GM23338 (cell line): ENCODE measurements at regions not wholly inside any gene's neighbourhood (a gene's known extent, or its start where the extent isn't known, plus 50 kb on each side); places are given as distances from the start of the nearest gene placed in this dataset.

Experiments
- CTCF ChIP-seq, 2 experiments: fragments of 200-600 bp in 1 of 2; sonication (generic) in 1 of 2; conservative IDR thresholded peaks; 2 replicates each; pipeline versions ENCODE4 v1.5.1 to v1.6.1; 2016 to 2017; ENCODE audit warnings: antibody characterized with exemption in 2 of 2, low read depth in 2 of 2, mild to moderate bottlenecking in 2 of 2, moderate library complexity in 1 of 2
- ETS1 ChIP-seq: IDR thresholded peaks from 2 replicates; pipeline ENCODE4 v1.6.1; 2016; ENCODE audit warnings: antibody characterized with exemption
- EZH2 ChIP-seq: fragments of 200-600 bp; sonication (generic); IDR thresholded peaks from one replicate; pipeline ENCODE4 v1.8.0; 2017; ENCODE audit warnings: antibody characterized with exemption, mild to moderate bottlenecking, low read depth; ENCODE audit not compliant: unreplicated experiment
- EZH2phosphoT487 ChIP-seq: fragments of 200-600 bp; sonication (generic); IDR thresholded peaks from one replicate; pipeline ENCODE4 v1.8.1; 2018; ENCODE audit warnings: antibody characterized with exemption; ENCODE audit not compliant: unreplicated experiment
- POLR2AphosphoS5 ChIP-seq: IDR thresholded peaks from 2 replicates; pipeline ENCODE4 v1.6.1; 2016; ENCODE audit warnings: antibody characterized with exemption, low read depth
- ZNF114 ChIP-seq: fragments of 250-450 bp; sonication (Bioruptor Pico); IDR thresholded peaks from 2 replicates; pipeline ENCODE4 v1.5.0; 2020; ENCODE audit warnings: mild to moderate bottlenecking, moderate library complexity
- TF ChIP-seq, protein P1 (sequence below): IDR thresholded peaks from one replicate; pipeline ENCODE4 v1.6.1; 2018; ENCODE audit warnings: antibody characterized with exemption; ENCODE audit not compliant: unreplicated experiment

- TF ChIP-seq CTCF (conservative IDR thresholded peaks at IDR 0.05; ENCODE audit: low read depth in 2 of 2) (peak; percentile 96), EZH2 (no peak), POLR2AphosphoS5 (no peak), EZH2phosphoT487 (no peak), ZNF114 (CRISPR knock-in tag) (no peak), ETS1 (no peak)
- TF ChIP-seq, protein P1, sequence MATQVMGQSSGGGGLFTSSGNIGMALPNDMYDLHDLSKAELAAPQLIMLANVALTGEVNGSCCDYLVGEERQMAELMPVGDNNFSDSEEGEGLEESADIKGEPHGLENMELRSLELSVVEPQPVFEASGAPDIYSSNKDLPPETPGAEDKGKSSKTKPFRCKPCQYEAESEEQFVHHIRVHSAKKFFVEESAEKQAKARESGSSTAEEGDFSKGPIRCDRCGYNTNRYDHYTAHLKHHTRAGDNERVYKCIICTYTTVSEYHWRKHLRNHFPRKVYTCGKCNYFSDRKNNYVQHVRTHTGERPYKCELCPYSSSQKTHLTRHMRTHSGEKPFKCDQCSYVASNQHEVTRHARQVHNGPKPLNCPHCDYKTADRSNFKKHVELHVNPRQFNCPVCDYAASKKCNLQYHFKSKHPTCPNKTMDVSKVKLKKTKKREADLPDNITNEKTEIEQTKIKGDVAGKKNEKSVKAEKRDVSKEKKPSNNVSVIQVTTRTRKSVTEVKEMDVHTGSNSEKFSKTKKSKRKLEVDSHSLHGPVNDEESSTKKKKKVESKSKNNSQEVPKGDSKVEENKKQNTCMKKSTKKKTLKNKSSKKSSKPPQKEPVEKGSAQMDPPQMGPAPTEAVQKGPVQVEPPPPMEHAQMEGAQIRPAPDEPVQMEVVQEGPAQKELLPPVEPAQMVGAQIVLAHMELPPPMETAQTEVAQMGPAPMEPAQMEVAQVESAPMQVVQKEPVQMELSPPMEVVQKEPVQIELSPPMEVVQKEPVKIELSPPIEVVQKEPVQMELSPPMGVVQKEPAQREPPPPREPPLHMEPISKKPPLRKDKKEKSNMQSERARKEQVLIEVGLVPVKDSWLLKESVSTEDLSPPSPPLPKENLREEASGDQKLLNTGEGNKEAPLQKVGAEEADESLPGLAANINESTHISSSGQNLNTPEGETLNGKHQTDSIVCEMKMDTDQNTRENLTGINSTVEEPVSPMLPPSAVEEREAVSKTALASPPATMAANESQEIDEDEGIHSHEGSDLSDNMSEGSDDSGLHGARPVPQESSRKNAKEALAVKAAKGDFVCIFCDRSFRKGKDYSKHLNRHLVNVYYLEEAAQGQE: no peak
These were observed 146.8 kb downstream of the SH3BGRL2 start for GRCh38 chr6:79777713-79778579.
